NCI-H1417 treated with DMSO at 0.1 percent for 48 hours (cell line): ENCODE measurements at regions not wholly inside any gene's neighbourhood (a gene's known extent, or its start where the extent isn't known, plus 50 kb on each side); places are given as distances from the start of the nearest gene placed in this dataset.
"Not testable (repeated sequence)": the region's sequence is repeated elsewhere in the genome, so short reads cannot be mapped to it uniquely, and the experiment has no call there.

ENCODE experiments used
- DNase-seq: peaks from one replicate; lab custom pipeline; 2025; lab: John Stamatoyannopoulos, UW

- no peak for DNase-seq
Measured at GRCh38 chr11:25159341-25159740, 662.5 kb downstream of the LUZP2 start.

- no peak for DNase-seq
Measured at GRCh38 chr11:25163421-25163820, 666.6 kb downstream of the LUZP2 start.

- DNase-seq, result no peak
Measured at GRCh38 chr11:25180187-25180586, 683.3 kb downstream of the LUZP2 start.

GRCh38 chr11:25183411-25183810 lies 686.6 kb downstream of the LUZP2 start:
- DNase-seq, result no peak

GRCh38 chr11:25197515-25197914 lies 700.7 kb downstream of the LUZP2 start:
- DNase-seq, result no peak

GRCh38 chr11:25198704-25199103 lies 701.9 kb downstream of the LUZP2 start:
- no peak for DNase-seq

GRCh38 chr11:25200925-25201324 lies 704.1 kb downstream of the LUZP2 start:
- no peak for DNase-seq

- no peak for DNase-seq
Measured at GRCh38 chr11:25206762-25207161, 709.9 kb downstream of the LUZP2 start.

- DNase-seq, result no peak
Measured at GRCh38 chr11:25211635-25212254, 714.9 kb downstream of the LUZP2 start.

- no peak for DNase-seq
Measured at GRCh38 chr11:25214535-25215176, 717.8 kb downstream of the LUZP2 start.

- no peak for DNase-seq
Measured at GRCh38 chr11:25218036-25218435, 721.2 kb downstream of the LUZP2 start.

GRCh38 chr11:25225078-25225477 lies 728.2 kb downstream of the LUZP2 start:
- DNase-seq, result no peak

GRCh38 chr11:25242928-25243327 lies 746.1 kb downstream of the LUZP2 start:
- DNase-seq, result no peak

GRCh38 chr11:25244126-25244525 lies 747.3 kb downstream of the LUZP2 start:
- no peak for DNase-seq

- DNase-seq, result no peak
Measured at GRCh38 chr11:25247336-25247735, 750.5 kb downstream of the LUZP2 start.

GRCh38 chr11:25252854-25253253 lies 756.0 kb downstream of the LUZP2 start:
- DNase-seq, result no peak

GRCh38 chr11:25263861-25264260 lies 767.0 kb downstream of the LUZP2 start:
- not testable (repeated sequence) for DNase-seq

GRCh38 chr11:25271301-25271700 lies 774.4 kb downstream of the LUZP2 start:
- DNase-seq, result no peak

GRCh38 chr11:25272214-25272613 lies 775.4 kb downstream of the LUZP2 start:
- DNase-seq, result no peak

- DNase-seq, result not testable (repeated sequence)
Measured at GRCh38 chr11:25280821-25281220, 784.0 kb downstream of the LUZP2 start.

- no peak for DNase-seq
Measured at GRCh38 chr11:25293166-25293565, 796.3 kb downstream of the LUZP2 start.

- no peak for DNase-seq
Measured at GRCh38 chr11:25298450-25298849, 801.6 kb downstream of the LUZP2 start.

GRCh38 chr11:25309818-25310217 lies 813.0 kb downstream of the LUZP2 start:
- DNase-seq, result no peak

- DNase-seq, result no peak
Measured at GRCh38 chr11:25317216-25317615, 820.4 kb downstream of the LUZP2 start.
